VCaP (cell line): ENCODE measurements at regions not wholly inside any gene's neighbourhood (a gene's known extent, or its start where the extent isn't known, plus 50 kb on each side); places are given as distances from the start of the nearest gene placed in this dataset.
"Not testable (repeated sequence)": the region's sequence is repeated elsewhere in the genome, so short reads cannot be mapped to it uniquely, and the experiment has no call there.

ENCODE experiments used
- H3K27ac ChIP-seq: fragments of 450-650 bp; 2 replicates; pipeline ENCODE4 v1.5.1; 2017
- TF ChIP-seq, protein P1 (sequence below): fragments of 450-650 bp; conservative IDR thresholded peaks from 2 replicates; pipeline ENCODE4 v1.5.1; 2017; ENCODE audit warnings: mild to moderate bottlenecking, moderate library complexity

DNA sequence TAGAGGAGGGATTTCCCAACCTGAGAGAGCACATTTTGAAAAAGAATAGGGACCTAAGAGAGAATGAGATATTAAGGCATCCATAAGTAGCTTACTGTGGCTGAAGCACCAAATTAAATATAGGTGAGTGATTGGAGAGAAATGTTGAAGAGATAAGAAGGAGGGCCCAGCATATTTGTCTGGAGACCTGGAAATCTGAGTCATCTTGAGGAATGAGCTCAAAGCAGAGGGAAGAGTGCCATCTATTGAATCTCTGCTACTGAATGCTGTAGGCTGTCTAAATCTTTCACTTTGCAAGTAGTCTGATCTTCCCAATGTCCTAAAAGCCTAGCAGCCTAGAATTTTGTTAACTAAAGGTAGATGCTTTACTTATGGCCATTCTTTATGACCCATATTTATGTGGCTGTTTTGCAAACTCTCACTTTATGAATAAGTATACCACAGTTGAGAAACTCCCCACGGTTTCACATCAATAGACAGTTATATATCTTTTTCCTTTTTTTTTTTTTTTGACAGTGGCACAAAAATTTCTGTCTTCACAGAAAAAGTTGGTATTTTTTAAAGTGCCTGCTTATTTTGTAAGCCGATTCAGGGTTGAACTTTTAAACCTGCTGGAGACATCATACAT lies 2093.5 kb downstream of the LRRC4C start:
- TF ChIP-seq, protein P1, sequence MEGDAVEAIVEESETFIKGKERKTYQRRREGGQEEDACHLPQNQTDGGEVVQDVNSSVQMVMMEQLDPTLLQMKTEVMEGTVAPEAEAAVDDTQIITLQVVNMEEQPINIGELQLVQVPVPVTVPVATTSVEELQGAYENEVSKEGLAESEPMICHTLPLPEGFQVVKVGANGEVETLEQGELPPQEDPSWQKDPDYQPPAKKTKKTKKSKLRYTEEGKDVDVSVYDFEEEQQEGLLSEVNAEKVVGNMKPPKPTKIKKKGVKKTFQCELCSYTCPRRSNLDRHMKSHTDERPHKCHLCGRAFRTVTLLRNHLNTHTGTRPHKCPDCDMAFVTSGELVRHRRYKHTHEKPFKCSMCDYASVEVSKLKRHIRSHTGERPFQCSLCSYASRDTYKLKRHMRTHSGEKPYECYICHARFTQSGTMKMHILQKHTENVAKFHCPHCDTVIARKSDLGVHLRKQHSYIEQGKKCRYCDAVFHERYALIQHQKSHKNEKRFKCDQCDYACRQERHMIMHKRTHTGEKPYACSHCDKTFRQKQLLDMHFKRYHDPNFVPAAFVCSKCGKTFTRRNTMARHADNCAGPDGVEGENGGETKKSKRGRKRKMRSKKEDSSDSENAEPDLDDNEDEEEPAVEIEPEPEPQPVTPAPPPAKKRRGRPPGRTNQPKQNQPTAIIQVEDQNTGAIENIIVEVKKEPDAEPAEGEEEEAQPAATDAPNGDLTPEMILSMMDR, result peak; percentile 25; the same call in 1 of the 2 replicates
- no peak overlapping the region for H3K27ac ChIP-seq

DNA sequence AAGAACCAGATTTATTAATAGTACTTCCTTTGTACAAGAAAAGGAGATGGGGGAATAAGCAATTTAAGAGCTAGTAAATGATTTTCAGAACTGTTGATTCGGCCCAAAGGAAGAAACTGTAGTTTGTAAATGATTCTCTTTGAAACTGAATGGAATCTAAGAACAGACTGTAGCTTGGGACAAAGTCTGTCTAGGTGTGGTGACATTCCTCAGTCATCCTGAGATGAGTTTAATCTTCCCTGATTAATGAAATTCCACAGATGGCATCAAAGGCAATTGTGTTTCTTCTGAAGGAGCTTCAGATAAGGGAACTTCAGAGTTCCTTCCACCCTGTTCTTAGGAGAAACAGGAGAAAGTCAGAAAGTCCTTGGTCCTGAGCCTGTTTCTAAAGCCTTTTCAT lies 2095.9 kb downstream of the LRRC4C start:
- TF ChIP-seq, protein P1, result no peak
- H3K27ac ChIP-seq, result no peak overlapping the region

DNA sequence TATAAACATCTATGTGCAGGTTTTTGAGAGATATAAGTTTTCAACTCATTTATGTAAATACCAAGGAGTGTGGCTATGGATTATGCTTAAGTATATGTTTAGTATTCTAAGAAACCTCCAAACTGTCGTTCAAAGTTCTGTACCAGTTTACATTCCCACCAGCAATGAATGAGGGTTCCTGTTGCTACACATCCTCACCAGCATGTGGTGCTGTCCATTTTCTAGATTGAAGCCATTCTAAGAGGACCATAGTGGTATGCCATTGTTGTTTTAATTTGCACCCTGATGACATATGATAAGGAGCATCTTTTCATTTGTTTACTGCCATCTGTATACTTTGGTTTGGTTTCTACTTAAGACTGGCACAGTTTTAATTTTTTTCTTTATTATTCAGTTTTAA lies 2097.9 kb downstream of the LRRC4C start:
- TF ChIP-seq, protein P1, result no peak
- no peak overlapping the region for H3K27ac ChIP-seq

DNA sequence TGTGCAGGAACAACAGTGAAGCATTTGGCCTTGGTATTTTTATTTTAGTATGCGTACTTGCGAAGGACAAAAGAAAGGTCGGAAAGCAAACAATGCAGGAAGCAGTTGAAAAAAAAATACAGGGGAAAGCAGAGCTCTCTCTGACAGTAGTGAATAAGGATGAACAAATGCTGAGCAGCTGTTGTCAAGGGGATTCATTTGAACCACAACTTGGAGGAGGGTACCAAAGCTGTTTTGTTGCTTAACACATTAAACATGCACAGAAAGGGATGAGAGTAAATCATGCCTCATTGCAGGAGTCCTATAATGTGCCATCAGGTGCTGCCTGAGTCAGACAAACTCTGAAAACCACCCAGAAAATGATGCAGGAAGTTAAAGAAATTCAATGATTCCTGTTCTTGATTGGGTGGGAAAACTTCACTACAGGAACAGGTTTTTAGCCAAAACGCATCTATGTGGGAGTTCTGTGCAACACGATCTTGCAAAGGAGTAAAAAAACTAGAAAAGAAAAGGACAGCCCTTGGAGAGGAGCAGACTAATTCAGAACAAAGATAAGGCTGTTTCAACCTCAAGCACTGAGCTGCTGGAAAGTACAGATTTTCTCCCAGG lies 2113.5 kb downstream of the LRRC4C start:
- TF ChIP-seq, protein P1, result no peak

DNA sequence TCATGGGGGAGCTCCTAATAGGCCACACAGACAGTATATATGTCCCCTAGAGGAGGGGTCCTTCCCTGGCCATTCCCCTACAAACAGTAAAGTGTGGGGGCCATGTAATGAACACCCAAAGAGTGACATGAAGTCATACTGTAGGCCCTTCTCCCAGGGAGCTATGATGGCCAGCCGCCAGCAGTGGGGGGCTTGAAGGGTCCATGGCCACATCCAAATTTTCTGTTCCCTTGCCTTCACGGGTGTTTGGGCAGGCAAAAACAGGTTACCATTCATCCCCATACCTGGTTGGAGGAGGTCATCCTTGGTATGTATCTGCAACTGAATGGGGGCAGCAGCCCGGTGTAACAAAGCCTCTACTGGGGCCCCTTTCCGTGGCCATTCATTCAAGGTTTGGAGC lies 2118.0 kb downstream of the LRRC4C start:
- TF ChIP-seq, protein P1, result no peak
- H3K27ac ChIP-seq, result no peak overlapping the region

More for the DNA sequence above, 2113.5 kb downstream of the LRRC4C start:
- no peak overlapping the region for H3K27ac ChIP-seq

DNA sequence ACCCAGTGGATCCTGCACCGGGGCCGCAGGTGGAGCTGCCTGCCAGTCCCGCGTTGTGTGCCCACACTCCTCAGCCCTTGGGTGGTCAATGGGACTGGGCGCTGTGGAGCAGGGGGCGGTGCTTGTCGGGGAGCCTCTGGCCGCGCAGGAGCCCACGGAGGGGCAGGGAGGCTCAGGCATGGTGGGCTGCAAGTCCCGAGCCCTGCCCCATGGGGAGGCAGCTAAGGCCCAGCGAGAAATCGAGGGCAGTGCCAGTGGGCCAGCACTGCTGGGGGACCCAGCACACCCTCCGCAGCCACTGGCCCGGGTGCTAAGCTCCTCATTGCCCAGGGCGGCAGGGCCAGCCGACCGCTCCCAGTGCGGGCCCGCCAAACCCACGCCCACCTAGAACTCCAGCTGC lies 2126.4 kb downstream of the LRRC4C start:
- H3K27ac ChIP-seq, result not testable (repeated sequence)

DNA sequence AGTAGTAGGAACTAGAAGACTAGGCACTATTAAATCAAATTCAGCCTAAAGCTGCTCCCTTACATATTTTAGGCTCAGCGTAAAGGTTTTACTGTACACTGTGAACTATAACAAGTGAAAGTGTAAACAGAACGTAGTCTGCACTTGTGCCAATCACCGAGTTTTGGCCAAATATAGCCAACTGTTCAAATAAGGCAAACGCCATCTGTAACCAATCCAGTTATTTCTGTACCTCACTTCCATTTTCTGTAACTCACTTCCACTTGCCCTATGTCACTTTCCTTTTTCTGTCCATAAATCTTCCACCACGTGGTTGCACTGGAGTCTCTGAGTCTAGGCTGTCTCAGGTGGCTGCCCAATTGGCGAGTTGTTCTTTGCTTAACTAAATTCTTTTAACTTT lies 2132.2 kb downstream of the LRRC4C start:
- TF ChIP-seq, protein P1, result no peak
- no peak overlapping the region for H3K27ac ChIP-seq

DNA sequence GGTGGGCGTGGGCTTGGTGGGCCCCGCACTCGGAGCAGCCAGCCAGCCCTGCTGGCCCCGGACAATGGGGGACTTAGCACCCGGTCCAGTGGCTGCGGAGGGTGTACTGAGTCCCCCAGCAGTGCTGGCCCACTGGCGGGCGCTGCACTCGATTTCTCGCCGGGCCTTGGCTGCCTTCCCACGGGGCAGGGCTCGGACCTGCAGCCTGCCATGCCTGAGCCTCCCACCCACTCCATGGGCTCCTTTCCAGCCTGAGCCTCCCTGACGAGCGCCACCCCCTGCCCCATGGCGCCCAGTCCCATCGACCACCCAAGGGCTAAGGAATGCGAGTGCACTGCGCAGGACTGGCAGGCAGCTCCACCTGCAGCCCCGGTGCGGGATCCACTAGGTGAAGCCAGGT lies 2147.6 kb downstream of the LRRC4C start:
- H3K27ac ChIP-seq, result not testable (repeated sequence)
